Uterus (tissue), 2 donors: ENCODE measurements at regions not wholly inside any gene's neighbourhood (a gene's known extent, or its start where the extent isn't known, plus 50 kb on each side); places are given as distances from the start of the nearest gene placed in this dataset.

ENCODE experiments used
- CTCF ChIP-seq, 4 experiments: fragments of 200-600 bp in 2 of 4; fragments of 450-650 bp in 2 of 4; sonication (generic) in 2 of 4; IDR thresholded peaks; one replicate each; pipeline ENCODE4 v1.5.1; 2016 to 2019; ENCODE audit warnings: antibody characterized with exemption in 4 of 4, mild to moderate bottlenecking in 2 of 4, moderate library complexity in 1 of 4
- POLR2A ChIP-seq, 2 donors: fragments of 450-650 bp; IDR thresholded peaks; one replicate each; pipeline ENCODE4 v1.6.1; 2016; ENCODE audit warnings: antibody characterized with exemption in 2 of 2, mild to moderate bottlenecking in 1 of 2, moderate library complexity in 1 of 2

- TF ChIP-seq CTCF (IDR thresholded peaks at IDR 0.05) (no peak), POLR2A (IDR thresholded peaks at IDR 0.05) (no peak)
These were observed 131.6 kb upstream of the SGO1 start for GRCh38 chr3:20317616-20318015.
